ENCODE measurements at regions not wholly inside any gene's neighbourhood (a gene's known extent, or its start where the extent isn't known, plus 50 kb on each side); places are given as distances from the start of the nearest gene placed in this dataset.

- H3K9me3 ChIP-seq (ENCODE audit: low read length): no peaks in the 10 kb centered on the region
- H3K4me2 ChIP-seq (ENCODE audit: low read length): no peak overlapping the region
- no peaks in the 10 kb centered on the region for H4K20me1 ChIP-seq (ENCODE audit: insufficient read depth, low read length)
- H3K4me1 ChIP-seq (ENCODE audit: insufficient read depth, low read length, severe bottlenecking): no peaks in the 10 kb centered on the region
- H3F3A ChIP-seq (ENCODE audit: insufficient read depth, low read length): no peaks in the 10 kb centered on the region
- H3K27ac ChIP-seq (ENCODE audit: low read depth, low read length, poor library complexity, severe bottlenecking): no peak overlapping the region
- no peaks in the 10 kb centered on the region for H3K36me3 ChIP-seq (ENCODE audit: insufficient read depth, low read length)
- no peaks in the 10 kb centered on the region for H3K9me2 ChIP-seq (ENCODE audit: low read depth, low read length)
- H3K27me3 ChIP-seq (ENCODE audit: insufficient read depth, low read length): no peaks in the 10 kb centered on the region
- H3K79me2 ChIP-seq (ENCODE audit: insufficient read depth, low read length): no peaks in the 10 kb centered on the region
- H2AFZ ChIP-seq (ENCODE audit: low read length): no peak overlapping the region
- TF ChIP-seq EZH2 (IDR thresholded peaks at IDR 0.05; ENCODE audit: borderline replicate concordance, low read length): no peak
- TF ChIP-seq, protein P1, sequence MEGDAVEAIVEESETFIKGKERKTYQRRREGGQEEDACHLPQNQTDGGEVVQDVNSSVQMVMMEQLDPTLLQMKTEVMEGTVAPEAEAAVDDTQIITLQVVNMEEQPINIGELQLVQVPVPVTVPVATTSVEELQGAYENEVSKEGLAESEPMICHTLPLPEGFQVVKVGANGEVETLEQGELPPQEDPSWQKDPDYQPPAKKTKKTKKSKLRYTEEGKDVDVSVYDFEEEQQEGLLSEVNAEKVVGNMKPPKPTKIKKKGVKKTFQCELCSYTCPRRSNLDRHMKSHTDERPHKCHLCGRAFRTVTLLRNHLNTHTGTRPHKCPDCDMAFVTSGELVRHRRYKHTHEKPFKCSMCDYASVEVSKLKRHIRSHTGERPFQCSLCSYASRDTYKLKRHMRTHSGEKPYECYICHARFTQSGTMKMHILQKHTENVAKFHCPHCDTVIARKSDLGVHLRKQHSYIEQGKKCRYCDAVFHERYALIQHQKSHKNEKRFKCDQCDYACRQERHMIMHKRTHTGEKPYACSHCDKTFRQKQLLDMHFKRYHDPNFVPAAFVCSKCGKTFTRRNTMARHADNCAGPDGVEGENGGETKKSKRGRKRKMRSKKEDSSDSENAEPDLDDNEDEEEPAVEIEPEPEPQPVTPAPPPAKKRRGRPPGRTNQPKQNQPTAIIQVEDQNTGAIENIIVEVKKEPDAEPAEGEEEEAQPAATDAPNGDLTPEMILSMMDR (IDR thresholded peaks at IDR 0.05; ENCODE audit: low read length): no peak
- no peak overlapping the region for H3K9ac ChIP-seq (ENCODE audit: low read length)
- no peak overlapping the region for H3K4me3 ChIP-seq (ENCODE audit: low read depth, low read length, poor library complexity, severe bottlenecking)
These were observed 241.1 kb downstream of the SPATA18 start for GRCh38 chr4:52292245-52292644.

DNA sequence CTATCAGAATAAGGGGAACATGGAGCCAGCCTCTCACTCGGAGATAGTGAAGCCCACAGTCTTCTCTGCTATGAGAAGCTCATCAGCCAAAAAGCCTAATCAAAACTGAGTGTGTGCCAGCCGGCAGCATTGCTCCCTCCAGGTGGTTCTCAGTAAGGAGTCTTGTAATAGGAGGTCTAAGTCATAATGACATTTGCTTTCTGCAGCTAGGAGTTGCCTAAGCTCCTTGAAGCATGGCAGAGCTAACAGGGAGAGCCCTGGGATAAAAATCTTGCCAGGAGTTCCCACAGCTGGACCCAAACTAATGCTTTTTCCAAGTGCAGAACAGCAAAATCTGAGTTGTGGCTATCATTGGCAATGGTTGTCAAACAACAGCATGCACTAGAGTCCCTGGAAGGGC is 245.2 kb downstream of the SPATA18 start:
- Histone ChIP-seq H3K79me2 (ENCODE audit: insufficient read depth, low read length) (no peaks in the 10 kb centered on the region), H3K4me2 (ENCODE audit: low read length) (no peak overlapping the region), H2AFZ (ENCODE audit: low read length) (no peak overlapping the region), H3K9me3 (ENCODE audit: low read length) (no peaks in the 10 kb centered on the region), H3K4me1 (ENCODE audit: insufficient read depth, low read length, severe bottlenecking) (no peaks in the 10 kb centered on the region), H4K20me1 (ENCODE audit: insufficient read depth, low read length) (no peaks in the 10 kb centered on the region), H3K9ac (ENCODE audit: low read length) (no peak overlapping the region), H3K9me2 (ENCODE audit: low read depth, low read length) (no peaks in the 10 kb centered on the region), H3K36me3 (ENCODE audit: insufficient read depth, low read length) (no peaks in the 10 kb centered on the region), H3K4me3 (ENCODE audit: low read depth, low read length, poor library complexity, severe bottlenecking) (no peak overlapping the region), H3K27ac (ENCODE audit: low read depth, low read length, poor library complexity, severe bottlenecking) (no peak overlapping the region), H3K27me3 (ENCODE audit: insufficient read depth, low read length) (no peaks in the 10 kb centered on the region), H3F3A (ENCODE audit: insufficient read depth, low read length) (no peaks in the 10 kb centered on the region)
- TF ChIP-seq EZH2 (IDR thresholded peaks at IDR 0.05; ENCODE audit: borderline replicate concordance, low read length): no peak
- TF ChIP-seq, protein P1 (IDR thresholded peaks at IDR 0.05; ENCODE audit: low read length): no peak

DNA sequence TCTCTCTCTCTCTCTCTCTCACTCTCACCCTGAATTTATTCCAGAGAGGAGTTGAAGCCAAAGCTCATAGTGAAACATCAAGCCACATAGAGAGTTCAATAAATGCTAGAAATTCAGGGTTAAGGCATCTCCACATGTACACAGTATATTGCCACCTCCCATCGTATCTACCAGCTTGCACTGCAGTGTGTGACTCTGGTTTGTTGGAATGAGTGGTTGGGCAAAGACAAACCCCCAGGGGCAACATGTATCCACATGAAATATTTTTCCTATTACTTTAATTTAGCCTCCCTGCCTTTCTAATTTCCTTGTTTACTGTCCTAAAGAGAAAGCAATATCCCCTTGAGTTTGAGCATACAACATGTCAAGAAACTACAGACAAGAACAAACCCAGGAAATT is 247.3 kb downstream of the SPATA18 start:
- H3K4me3 ChIP-seq (ENCODE audit: low read depth, low read length, poor library complexity, severe bottlenecking): no peak overlapping the region
- no peaks in the 10 kb centered on the region for H3K9me3 ChIP-seq (ENCODE audit: low read length)
- no peaks in the 10 kb centered on the region for H3K27me3 ChIP-seq (ENCODE audit: insufficient read depth, low read length)
- no peak overlapping the region for H3K4me2 ChIP-seq (ENCODE audit: low read length)
- H3K79me2 ChIP-seq (ENCODE audit: insufficient read depth, low read length): no peaks in the 10 kb centered on the region
- no peak overlapping the region for H3K9ac ChIP-seq (ENCODE audit: low read length)
- H3F3A ChIP-seq (ENCODE audit: insufficient read depth, low read length): no peaks in the 10 kb centered on the region
- TF ChIP-seq, protein P1 (IDR thresholded peaks at IDR 0.05; ENCODE audit: low read length): no peak
- no peak for TF ChIP-seq EZH2 (IDR thresholded peaks at IDR 0.05; ENCODE audit: borderline replicate concordance, low read length)
- H2AFZ ChIP-seq (ENCODE audit: low read length): no peak overlapping the region
- H3K27ac ChIP-seq (ENCODE audit: low read depth, low read length, poor library complexity, severe bottlenecking): no peak overlapping the region
- no peaks in the 10 kb centered on the region for H3K36me3 ChIP-seq (ENCODE audit: insufficient read depth, low read length)
- H3K4me1 ChIP-seq (ENCODE audit: insufficient read depth, low read length, severe bottlenecking): no peaks in the 10 kb centered on the region
- H4K20me1 ChIP-seq (ENCODE audit: insufficient read depth, low read length): no peaks in the 10 kb centered on the region
- H3K9me2 ChIP-seq (ENCODE audit: low read depth, low read length): no peaks in the 10 kb centered on the region
